Colonic mucosa (tissue), 4 donors: ENCODE measurements at regions not wholly inside any gene's neighbourhood (a gene's known extent, or its start where the extent isn't known, plus 50 kb on each side); places are given as distances from the start of the nearest gene placed in this dataset.

Source experiments
- DNase-seq: peaks from one replicate; pipeline ENCODE4 v3.0.0-alpha.2; 2020
- H3K27ac ChIP-seq: fragments of 200-600 bp; one replicate; pipeline ENCODE4 v1.8.0; 2021
- H3K27me3 ChIP-seq: fragments of 200-600 bp; one replicate; pipeline ENCODE4 v1.8.0; 2021
- H3K36me3 ChIP-seq: fragments of 200-600 bp; one replicate; pipeline ENCODE4 v1.8.0; 2021
- H3K4me1 ChIP-seq: fragments of 200-600 bp; one replicate; pipeline ENCODE4 v1.8.0; 2021; ENCODE audit warnings: mild to moderate bottlenecking
- H3K4me3 ChIP-seq: fragments of 200-600 bp; one replicate; pipeline ENCODE4 v1.8.0; 2021
- H3K9ac ChIP-seq, 2 donors: one replicate each; pipeline ENCODE4 v1.7.0; 2013; ENCODE audit warnings: control low read depth in 2 of 2, low read depth in 2 of 2, low read length in 2 of 2
- H3K9me3 ChIP-seq: fragments of 200-600 bp; one replicate; pipeline ENCODE4 v1.8.0; 2021
- CTCF ChIP-seq: fragments of 200-600 bp; IDR thresholded peaks from one replicate; pipeline ENCODE4 v1.8.0; 2022; ENCODE audit warnings: antibody characterized with exemption, mild to moderate bottlenecking
- intact Hi-C: fragments of 100-400 bp; cut with DNase I; formaldehyde crosslinking; loops from one replicate; pipeline ENCODE4 v1.14.1; 2022
- donor health status: healthy.
- donor health status: DM: no; HTN: no; CAD: no.
- donor health status: DM: no; HTN: no; CAD: no.

- no peak overlapping the region for H3K4me3 ChIP-seq
- H3K27ac ChIP-seq: no peak overlapping the region
- no peak for TF ChIP-seq CTCF
- H3K36me3 ChIP-seq: no peaks in the 10 kb centered on the region
- intact Hi-C loops: no loop called here
- H3K4me1 ChIP-seq: no peaks in the 10 kb centered on the region
- H3K9me3 ChIP-seq: no peaks in the 10 kb centered on the region
- H3K9ac ChIP-seq: no peak overlapping the region
- DNase-seq: no peak
- H3K27me3 ChIP-seq: no peaks in the 10 kb centered on the region
These were observed 165.7 kb upstream of the CARMIL1 start for GRCh38 chr6:25113436-25113835.

- intact Hi-C loops: no loop called here
- Histone ChIP-seq H3K9ac (no peak overlapping the region), H3K4me1 (no peaks in the 10 kb centered on the region), H3K9me3 (no peaks in the 10 kb centered on the region), H3K36me3 (no peaks in the 10 kb centered on the region), H3K4me3 (no peak overlapping the region), H3K27me3 (no peaks in the 10 kb centered on the region), H3K27ac (no peak overlapping the region)
- no peak for DNase-seq
- no peak for TF ChIP-seq CTCF
These were observed 161.1 kb upstream of the CARMIL1 start for GRCh38 chr6:25118038-25118437.

GRCh38 chr6:25121186-25121585 is 158.0 kb upstream of the CARMIL1 start:
- no peak for TF ChIP-seq CTCF
- intact Hi-C loops: no loop called here

GRCh38 chr6:25122001-25122400 is 157.2 kb upstream of the CARMIL1 start:
- DNase-seq: peak; percentile 30
- no peaks in the 10 kb centered on the region for H3K27me3 ChIP-seq
- no peaks in the 10 kb centered on the region for H3K4me1 ChIP-seq
- H3K9ac ChIP-seq: no peak overlapping the region
- no peak overlapping the region for H3K4me3 ChIP-seq
- H3K36me3 ChIP-seq: no peaks in the 10 kb centered on the region
- intact Hi-C loops: no loop called here
- no peaks in the 10 kb centered on the region for H3K9me3 ChIP-seq
- H3K27ac ChIP-seq: peak overlapping the region; percentile 40
- no peak for TF ChIP-seq CTCF

More at GRCh38 chr6:25121186-25121585, 158.0 kb upstream of the CARMIL1 start:
- DNase-seq: no peak
- Histone ChIP-seq H3K9me3 (no peaks in the 10 kb centered on the region), H3K36me3 (no peaks in the 10 kb centered on the region), H3K4me1 (no peaks in the 10 kb centered on the region), H3K27me3 (no peaks in the 10 kb centered on the region), H3K9ac (no peak overlapping the region), H3K4me3 (no peak overlapping the region), H3K27ac (peak overlapping the region; percentile 40)

- no peaks in the 10 kb centered on the region for H3K9me3 ChIP-seq
- no peaks in the 10 kb centered on the region for H3K36me3 ChIP-seq
- H3K4me1 ChIP-seq: no peaks in the 10 kb centered on the region
- H3K27me3 ChIP-seq: no peaks in the 10 kb centered on the region
- H3K4me3 ChIP-seq: no peak overlapping the region
- intact Hi-C loops: no loop called here
- DNase-seq: peak; percentile 57
- peak overlapping the region; percentile 40 for H3K27ac ChIP-seq
- no peak for TF ChIP-seq CTCF
- no peak overlapping the region for H3K9ac ChIP-seq
These were observed 156.4 kb upstream of the CARMIL1 start for GRCh38 chr6:25122622-25123237.
